Activated T-cell treated with anti-CD3 and anti-CD28 coated beads, Interleukin-2, amount 50 U/mL, for 72 hours (primary cell): ENCODE measurements at regions not wholly inside any gene's neighbourhood (a gene's known extent, or its start where the extent isn't known, plus 50 kb on each side); places are given as distances from the start of the nearest gene placed in this dataset.

Source experiments
- ATAC-seq, 2 donors: fragments of 150-1000 bp; cut with Tn5 transposase; replicated peaks in 1 of 2; 2 replicates each; pipeline ENCODE4 v1.10.0; 2021; ENCODE audit warnings: moderate library complexity in 2 of 2, mild to moderate bottlenecking in 1 of 2
- DNase-seq, 2 donors: peaks; one replicate each; pipeline ENCODE4 v3.0.0; 2021 to 2022; ENCODE audit warnings: mixed read lengths in 1 of 2
- H3K27ac Mint-ChIP-seq: one replicate; pipeline ENCODE4 v1.8.0; 2022; ENCODE audit warnings: mild to moderate bottlenecking, moderate library complexity, mixed read lengths
- H3K27me3 Mint-ChIP-seq: one replicate; pipeline ENCODE4 v1.8.0; 2022; ENCODE audit warnings: low read depth, mixed read lengths
- H3K36me3 Mint-ChIP-seq, 2 donors: one replicate each; pipeline ENCODE4 v1.8.0; 2022; ENCODE audit warnings: mixed read lengths in 2 of 2, mild to moderate bottlenecking in 1 of 2; ENCODE audit not compliant: insufficient read depth in 2 of 2
- H3K4me1 Mint-ChIP-seq: one replicate; pipeline ENCODE4 v1.8.0; 2022; ENCODE audit warnings: low read depth, mixed read lengths
- H3K4me3 Mint-ChIP-seq, 2 donors: one replicate each; pipeline ENCODE4 v1.8.0; 2022; ENCODE audit warnings: mild to moderate bottlenecking in 2 of 2, mixed read lengths in 2 of 2, moderate library complexity in 2 of 2
- H3K9me3 Mint-ChIP-seq, 2 donors: one replicate each; pipeline ENCODE4 v1.8.0; 2022; ENCODE audit warnings: mixed read lengths in 2 of 2

GRCh38 chr1:226797151-226797550 is 58.1 kb upstream of the ITPKB start:
- Mint-ChIP-seq H3K27me3 (no peaks in the 10 kb centered on the region), H3K4me1 (peaks cover 35% of the 10 kb centered on the region), H3K9me3 (no peaks in the 10 kb centered on the region), H3K36me3 (no peaks in the 10 kb centered on the region), H3K4me3 (peak overlapping the region in 1 of 2 donors; percentile 17), H3K27ac (no peak overlapping the region)
- DNase-seq, result no peak
- no peak for ATAC-seq

GRCh38 chr1:226793620-226794276 is 54.7 kb upstream of the ITPKB start:
- H3K9me3 Mint-ChIP-seq, result no peaks in the 10 kb centered on the region
- no peak overlapping the region for H3K27ac Mint-ChIP-seq
- H3K36me3 Mint-ChIP-seq, result no peaks in the 10 kb centered on the region
- ATAC-seq (no peak), DNase-seq (no peak)
- H3K4me3 Mint-ChIP-seq, result no peak overlapping the region
- peaks cover 29% of the 10 kb centered on the region for H3K4me1 Mint-ChIP-seq
- no peaks in the 10 kb centered on the region for H3K27me3 Mint-ChIP-seq

GRCh38 chr1:226792368-226792767 is 53.3 kb upstream of the ITPKB start:
- DNase-seq (no peak), ATAC-seq (no peak)
- H3K9me3 Mint-ChIP-seq, result no peaks in the 10 kb centered on the region
- H3K27me3 Mint-ChIP-seq, result no peaks in the 10 kb centered on the region
- H3K4me3 Mint-ChIP-seq, result no peak overlapping the region
- no peaks in the 10 kb centered on the region for H3K36me3 Mint-ChIP-seq
- no peak overlapping the region for H3K27ac Mint-ChIP-seq
- peaks cover 22% of the 10 kb centered on the region for H3K4me1 Mint-ChIP-seq

GRCh38 chr1:226790545-226791181 is 51.6 kb upstream of the ITPKB start:
- H3K9me3 Mint-ChIP-seq, result no peaks in the 10 kb centered on the region
- no peak overlapping the region for H3K27ac Mint-ChIP-seq
- H3K4me1 Mint-ChIP-seq, result peaks cover 24% of the 10 kb centered on the region
- no peak overlapping the region for H3K4me3 Mint-ChIP-seq
- no peak for ATAC-seq
- no peak for DNase-seq
- no peaks in the 10 kb centered on the region for H3K36me3 Mint-ChIP-seq
- no peaks in the 10 kb centered on the region for H3K27me3 Mint-ChIP-seq

GRCh38 chr1:226788965-226789364 is 49.9 kb upstream of the ITPKB start:
- Mint-ChIP-seq H3K4me3 (no peak overlapping the region), H3K27ac (no peak overlapping the region), H3K27me3 (no peaks in the 10 kb centered on the region), H3K36me3 (no peaks in the 10 kb centered on the region), H3K4me1 (peaks cover 24% of the 10 kb centered on the region), H3K9me3 (no peaks in the 10 kb centered on the region)
- ATAC-seq (peak in 1 of 2 donors; percentile 48), DNase-seq (no peak)
